Panc1 (cell line): ENCODE measurements at regions not wholly inside any gene's neighbourhood (a gene's known extent, or its start where the extent isn't known, plus 50 kb on each side); places are given as distances from the start of the nearest gene placed in this dataset.

Source experiments
- ATAC-seq: fragments of 200-7000 bp; cut with Tn5 transposase; 2 replicates; pipeline ENCODE4 v1.9.1; 2020; ENCODE audit warnings: mild to moderate bottlenecking, moderate library complexity
- BruUV-seq: library from RNA; stranded (reverse); fragments of 400-500 nt; replicated peaks from 2 replicates; lab custom pipeline; 2021; lab: Mats Ljungman, UMichigan
- CTCF ChIA-PET: fragments of 300-600 bp; sonication (Branson Sonifier 250); formaldehyde crosslinking; loops from one replicate; lab custom pipeline; 2022; ENCODE audit warnings: antibody characterized with exemption; lab: Charles Lee
- POLR2A ChIA-PET: fragments of 300-600 bp; sonication (Branson Sonifier 250); formaldehyde crosslinking; loops from one replicate; lab custom pipeline; 2022; ENCODE audit warnings: antibody characterized with exemption; lab: Charles Lee
- DNase-seq: peaks from one replicate; pipeline ENCODE4 v3.0.0-alpha.2; 2010; ENCODE audit warnings: low read depth, low spot score
- H3K27ac ChIP-seq: 2 replicates; pipeline ENCODE4 v1.5.1; 2011; ENCODE audit warnings: mild to moderate bottlenecking, low read length, inconsistent platforms
- H3K27me3 ChIP-seq: fragments of 200-500 bp; sonication (Bioruptor generic); 2 replicates; pipeline ENCODE4 v1.6.0; 2014; ENCODE audit warnings: low read length, inconsistent platforms; ENCODE audit not compliant: control insufficient read depth, insufficient read depth
- H3K36me3 ChIP-seq: fragments of 200-500 bp; sonication (Bioruptor generic); 2 replicates; pipeline ENCODE4 v1.5.1; 2014; ENCODE audit warnings: inconsistent platforms, mild to moderate bottlenecking, low read length, moderate library complexity; ENCODE audit not compliant: control insufficient read depth, insufficient read depth
- H3K4me1 ChIP-seq: 2 replicates; pipeline ENCODE4 v1.5.1; 2011; ENCODE audit warnings: inconsistent platforms, mild to moderate bottlenecking, low read length, moderate library complexity; ENCODE audit not compliant: control insufficient read depth, insufficient read depth
- H3K4me3 ChIP-seq, 2 experiments: 2 replicates each; pipeline ENCODE4 v1.5.1; 2011 to 2012; ENCODE audit warnings: low read depth in 2 of 2, low read length in 2 of 2, mild to moderate bottlenecking in 2 of 2, inconsistent platforms in 1 of 2, moderate library complexity in 1 of 2
- H3K9me3 ChIP-seq: fragments of 200-500 bp; sonication (Bioruptor generic); 2 replicates; pipeline ENCODE4 v1.5.1; 2014; ENCODE audit warnings: low read depth, mild to moderate bottlenecking, inconsistent platforms, low read length, moderate library complexity; ENCODE audit not compliant: control insufficient read depth, insufficient read depth
- POLR2AphosphoS5 ChIP-seq: IDR thresholded peaks from 2 replicates; pipeline ENCODE4 v1.6.1; 2012; ENCODE audit warnings: mild to moderate bottlenecking, low read depth, low read length, moderate library complexity
- REST ChIP-seq, 2 experiments: IDR thresholded peaks; 2 replicates each; pipeline ENCODE4 v1.6.1; 2011 to 2012; ENCODE audit warnings: low read depth in 2 of 2, control low read depth in 1 of 2, low read length in 1 of 2, mild to moderate bottlenecking in 1 of 2, moderate library complexity in 1 of 2; ENCODE audit not compliant: insufficient read depth in 1 of 2
- SIN3A ChIP-seq: IDR thresholded peaks from 2 replicates; pipeline ENCODE4 v1.6.1; 2012; ENCODE audit warnings: low read depth, mild to moderate bottlenecking, low read length, moderate library complexity, borderline replicate concordance; ENCODE audit not compliant: insufficient read depth
- TCF7L2 ChIP-seq: IDR thresholded peaks from 2 replicates; pipeline ENCODE4 v1.6.1; 2011; ENCODE audit warnings: mild to moderate bottlenecking, low read depth, low read length, inconsistent platforms
- in situ Hi-C: cut with HindIII; loops from 2 replicates; pipeline ENCODE4 v1.10.0; 2016; ENCODE audit warnings: low sequenced_read_pairs, low pct_unique_long_range_greater_than_20kb
- intact Hi-C: fragments of 100-400 bp; cut with micrococcal nuclease; formaldehyde crosslinking; loops from one replicate; pipeline ENCODE4 v1.10.0; 2022; ENCODE audit not compliant: unreplicated experiment
- TF ChIP-seq, protein P1 (sequence below): fragments of 450-650 bp; IDR thresholded peaks from 2 replicates; pipeline ENCODE4 v1.5.1; 2017; ENCODE audit warnings: mild to moderate bottlenecking

DNA sequence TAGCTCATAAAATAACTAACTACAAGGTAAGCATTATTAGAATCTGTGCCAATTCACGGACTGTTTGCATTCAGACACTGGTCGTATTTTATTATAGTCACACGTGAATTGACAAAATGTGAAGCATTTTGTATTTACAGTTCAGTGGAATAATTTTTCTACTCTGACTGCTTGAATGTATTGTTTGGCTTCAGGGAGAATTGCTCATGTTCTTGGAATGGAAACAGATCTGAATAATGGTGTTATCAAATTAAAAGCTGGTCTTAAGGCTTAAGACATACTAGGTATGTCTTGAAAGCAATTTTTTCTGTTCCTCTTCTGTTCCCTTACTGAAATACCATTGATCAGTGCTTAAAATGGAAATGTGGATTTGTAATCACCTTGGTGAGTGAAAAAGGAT is 543.7 kb upstream of the TLE4 start:
- CTCF ChIA-PET, result interaction anchor here (0.7 kb wide), 1 partner anchor 983 kb away, joined by 3 read pairs; no protein-coding TSS in a partner anchor
- Histone ChIP-seq H3K4me1 (no peaks in the 10 kb centered on the region), H3K27me3 (no peaks in the 10 kb centered on the region), H3K36me3 (no peaks in the 10 kb centered on the region), H3K27ac (no peak overlapping the region), H3K4me3 (no peak overlapping the region), H3K9me3 (no peaks in the 10 kb centered on the region)
- POLR2A ChIA-PET, result no interaction called here
- in situ Hi-C loops (no loop called here), intact Hi-C loops (no loop called here)
- no peak for DNase-seq
- ATAC-seq, result no peak
- TF ChIP-seq POLR2AphosphoS5 (no peak), SIN3A (no peak), REST (IDR thresholded peaks at IDR 0.05; ENCODE audit: insufficient read depth in 1 of 2, low read depth in 2 of 2, low read length in 1 of 2) (no peak), TCF7L2 (no peak)
- TF ChIP-seq, protein P1, sequence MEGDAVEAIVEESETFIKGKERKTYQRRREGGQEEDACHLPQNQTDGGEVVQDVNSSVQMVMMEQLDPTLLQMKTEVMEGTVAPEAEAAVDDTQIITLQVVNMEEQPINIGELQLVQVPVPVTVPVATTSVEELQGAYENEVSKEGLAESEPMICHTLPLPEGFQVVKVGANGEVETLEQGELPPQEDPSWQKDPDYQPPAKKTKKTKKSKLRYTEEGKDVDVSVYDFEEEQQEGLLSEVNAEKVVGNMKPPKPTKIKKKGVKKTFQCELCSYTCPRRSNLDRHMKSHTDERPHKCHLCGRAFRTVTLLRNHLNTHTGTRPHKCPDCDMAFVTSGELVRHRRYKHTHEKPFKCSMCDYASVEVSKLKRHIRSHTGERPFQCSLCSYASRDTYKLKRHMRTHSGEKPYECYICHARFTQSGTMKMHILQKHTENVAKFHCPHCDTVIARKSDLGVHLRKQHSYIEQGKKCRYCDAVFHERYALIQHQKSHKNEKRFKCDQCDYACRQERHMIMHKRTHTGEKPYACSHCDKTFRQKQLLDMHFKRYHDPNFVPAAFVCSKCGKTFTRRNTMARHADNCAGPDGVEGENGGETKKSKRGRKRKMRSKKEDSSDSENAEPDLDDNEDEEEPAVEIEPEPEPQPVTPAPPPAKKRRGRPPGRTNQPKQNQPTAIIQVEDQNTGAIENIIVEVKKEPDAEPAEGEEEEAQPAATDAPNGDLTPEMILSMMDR, result no peak
- BruUV-seq, result no TSS peak

GRCh38 chr9:79034583-79034982 is 537.2 kb upstream of the TLE4 start:
- no peak for DNase-seq
- Histone ChIP-seq H3K9me3 (no peaks in the 10 kb centered on the region), H3K4me3 (no peak overlapping the region), H3K27me3 (no peaks in the 10 kb centered on the region), H3K4me1 (no peaks in the 10 kb centered on the region), H3K27ac (no peak overlapping the region), H3K36me3 (no peaks in the 10 kb centered on the region)
- intact Hi-C loops (no loop called here), in situ Hi-C loops (no loop called here)
- no peak for TF ChIP-seq REST (IDR thresholded peaks at IDR 0.05; ENCODE audit: insufficient read depth in 1 of 2, low read depth in 2 of 2, low read length in 1 of 2)
- TF ChIP-seq, protein P1, result no peak
- no peak for TF ChIP-seq SIN3A
- no peak for TF ChIP-seq POLR2AphosphoS5
- TF ChIP-seq TCF7L2, result no peak
- POLR2A ChIA-PET, result no interaction called here
- BruUV-seq, result no TSS peak
- ATAC-seq, result no peak
- CTCF ChIA-PET, result no interaction called here
